Ecto neural progenitor cell (in vitro differentiated cells): ENCODE measurements at regions not wholly inside any gene's neighbourhood (a gene's known extent, or its start where the extent isn't known, plus 50 kb on each side); places are given as distances from the start of the nearest gene placed in this dataset.
"Not testable (repeated sequence)": the region's sequence is repeated elsewhere in the genome, so short reads cannot be mapped to it uniquely, and the experiment has no call there.

Experiments
- DNase-seq: peaks from one replicate; pipeline ENCODE4 v3.0.0-alpha.2; 2018; ENCODE audit warnings: low spot score

DNA sequence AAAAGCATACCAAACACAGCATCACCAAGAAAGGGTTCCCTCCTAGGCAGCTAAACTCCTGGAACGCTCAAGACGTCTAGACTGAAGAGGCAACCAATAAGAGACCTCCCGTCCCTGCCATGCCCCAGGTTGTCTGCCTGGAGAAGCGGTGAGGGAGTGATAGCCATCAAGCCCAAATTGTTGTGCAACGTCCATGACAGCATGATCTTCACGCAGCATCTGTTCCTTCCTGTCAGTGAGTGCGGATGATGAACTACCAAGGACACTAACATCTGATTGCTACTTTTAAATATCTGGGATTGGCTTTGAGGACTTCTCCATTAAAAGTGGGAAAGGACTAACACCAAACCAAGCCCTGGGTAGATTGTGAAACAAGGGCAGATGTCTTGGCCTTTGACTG, 149.7 kb downstream of the TXNL1 start:
- no peak for DNase-seq

DNA sequence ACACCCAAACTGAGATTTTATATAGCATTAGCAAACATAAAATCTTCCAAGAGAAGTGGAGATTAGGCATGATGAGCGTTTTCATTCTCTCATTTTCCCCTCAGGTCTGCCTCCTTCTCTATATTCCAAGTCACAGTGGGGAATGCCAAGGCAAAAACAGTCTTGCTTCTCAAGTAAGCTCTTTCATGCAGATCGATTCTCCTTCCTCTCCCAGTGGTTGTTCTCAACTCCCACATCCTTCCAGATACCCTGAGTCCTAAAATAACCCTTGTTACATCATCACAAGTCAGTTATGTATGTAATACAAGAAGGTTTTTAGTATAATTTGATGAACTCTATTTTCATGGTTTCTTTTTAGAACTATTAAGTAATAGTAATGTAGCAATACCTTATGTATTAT, 150.6 kb downstream of the TXNL1 start:
- no peak for DNase-seq

DNA sequence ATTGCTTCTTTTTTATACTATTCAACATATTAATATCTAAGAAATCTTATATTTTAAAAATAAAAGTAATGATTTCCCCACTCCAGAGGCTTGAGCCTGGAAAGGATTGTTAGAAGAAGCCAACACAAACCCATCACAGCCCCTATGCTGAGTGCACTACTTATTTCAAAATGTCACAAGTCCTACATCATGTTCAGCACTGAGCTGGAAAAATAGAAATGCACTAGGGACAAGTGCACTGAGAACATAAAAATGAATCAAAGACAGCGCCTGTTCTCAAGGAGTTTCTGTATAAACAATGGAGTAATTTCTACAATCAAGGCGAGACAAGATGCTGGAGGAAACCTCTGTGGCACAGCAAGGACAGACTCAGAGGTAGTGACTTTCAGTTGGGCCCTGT, 155.0 kb downstream of the TXNL1 start:
- DNase-seq, result no peak

DNA sequence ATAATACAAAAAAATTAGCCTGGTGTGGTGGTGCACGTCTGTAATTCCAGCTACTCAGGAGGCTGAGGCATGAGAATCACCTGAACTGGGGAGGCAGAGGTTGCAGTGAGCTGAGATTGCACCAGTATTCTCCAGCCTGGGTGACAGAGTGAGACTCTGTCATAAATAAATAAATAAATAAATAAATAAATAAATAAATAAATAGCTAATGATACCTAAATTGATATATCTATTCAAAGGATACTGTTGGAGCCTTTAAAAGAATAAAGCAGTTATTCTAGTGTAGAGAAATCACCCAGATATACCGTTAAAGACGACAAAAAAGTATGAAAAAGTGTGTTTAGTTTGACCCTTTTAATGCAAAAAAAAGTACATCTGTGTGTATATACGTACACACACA, 155.6 kb downstream of the TXNL1 start:
- not testable (repeated sequence) for DNase-seq

DNA sequence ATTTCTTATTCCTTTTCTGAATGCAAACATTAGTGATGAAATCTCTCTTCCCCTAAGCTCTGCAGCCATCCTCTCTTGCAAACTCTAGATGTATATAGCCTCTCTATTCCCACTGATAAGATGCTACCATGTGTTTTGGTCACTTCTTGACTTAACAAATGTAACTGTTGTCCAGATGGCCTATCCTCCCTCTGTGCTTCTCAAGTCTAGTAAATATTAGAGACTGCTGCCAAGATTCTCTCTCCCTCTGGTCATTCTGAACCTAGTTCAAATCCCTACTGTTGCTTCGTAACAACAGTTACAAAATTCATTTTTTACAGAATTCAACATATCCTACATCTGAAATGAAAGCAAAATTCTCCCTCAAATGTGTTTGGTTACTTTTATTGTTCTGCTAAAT, 156.6 kb downstream of the TXNL1 start:
- no peak for DNase-seq

DNA sequence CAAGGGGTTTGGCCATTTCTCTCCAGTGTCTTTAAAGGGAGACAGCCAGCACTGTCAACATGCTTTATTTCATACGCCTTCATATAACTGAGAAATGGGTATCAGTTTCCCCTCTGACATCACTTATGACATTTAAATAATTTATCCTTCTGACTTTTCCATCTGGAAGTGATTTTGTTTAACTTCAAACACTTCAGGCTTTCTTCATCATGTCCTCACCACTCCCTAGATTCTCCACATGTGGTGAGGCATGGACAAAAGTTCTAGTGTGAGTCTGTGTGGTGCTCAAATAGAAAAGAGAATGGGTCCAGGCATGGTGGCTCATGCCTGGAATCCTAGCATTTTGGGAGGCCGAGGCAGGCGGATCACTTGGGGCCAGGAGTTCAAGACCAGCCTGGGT, 158.6 kb downstream of the TXNL1 start:
- no peak for DNase-seq

DNA sequence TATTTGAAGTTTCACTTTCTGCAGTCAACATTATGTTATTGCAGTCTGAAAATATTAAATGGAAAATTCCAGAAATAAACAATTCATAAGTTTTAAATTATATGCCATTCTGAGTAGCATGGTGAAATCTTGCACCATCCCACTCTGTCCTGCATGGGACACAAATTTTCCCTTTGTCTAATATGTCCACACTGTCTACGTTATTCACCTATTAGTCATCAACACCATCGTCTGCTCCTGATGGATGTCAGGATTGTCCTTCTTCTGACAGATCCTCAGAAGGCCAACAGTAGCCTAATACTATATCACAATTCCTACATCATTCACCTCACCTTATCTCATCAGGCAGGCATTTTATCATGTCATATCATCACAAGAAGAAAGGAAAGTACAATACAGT, 163.1 kb downstream of the TXNL1 start:
- DNase-seq, result no peak

DNA sequence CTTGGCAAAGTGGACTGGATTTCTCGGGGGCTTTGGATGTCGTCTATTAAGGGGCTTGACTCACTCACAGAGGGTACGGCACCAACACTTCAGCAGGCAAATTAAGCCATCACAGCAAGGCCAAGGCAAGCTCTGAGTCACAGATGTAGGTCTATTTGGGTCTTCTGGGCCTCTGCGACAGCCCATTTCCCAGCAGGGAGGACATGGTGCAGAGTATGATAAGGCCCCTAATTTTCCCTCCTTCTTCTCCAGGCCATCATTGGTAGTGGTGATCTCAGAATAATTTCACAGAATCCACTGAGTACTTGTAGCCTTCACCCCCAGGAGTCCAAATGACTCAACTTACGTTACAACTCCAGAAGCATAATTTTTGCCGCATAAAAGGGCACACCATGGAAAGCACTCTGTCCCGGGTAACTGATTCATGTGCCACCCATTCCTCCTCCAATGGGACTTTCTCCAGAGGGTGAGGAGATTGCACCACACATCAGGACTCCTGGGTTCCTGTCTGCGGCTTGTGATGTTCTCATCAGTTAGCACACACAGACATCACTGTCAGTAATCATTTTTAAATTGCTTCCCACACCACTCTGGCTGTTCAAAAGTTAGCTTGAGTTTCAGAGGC, 164.9 kb downstream of the TXNL1 start:
- DNase-seq, result no peak

DNA sequence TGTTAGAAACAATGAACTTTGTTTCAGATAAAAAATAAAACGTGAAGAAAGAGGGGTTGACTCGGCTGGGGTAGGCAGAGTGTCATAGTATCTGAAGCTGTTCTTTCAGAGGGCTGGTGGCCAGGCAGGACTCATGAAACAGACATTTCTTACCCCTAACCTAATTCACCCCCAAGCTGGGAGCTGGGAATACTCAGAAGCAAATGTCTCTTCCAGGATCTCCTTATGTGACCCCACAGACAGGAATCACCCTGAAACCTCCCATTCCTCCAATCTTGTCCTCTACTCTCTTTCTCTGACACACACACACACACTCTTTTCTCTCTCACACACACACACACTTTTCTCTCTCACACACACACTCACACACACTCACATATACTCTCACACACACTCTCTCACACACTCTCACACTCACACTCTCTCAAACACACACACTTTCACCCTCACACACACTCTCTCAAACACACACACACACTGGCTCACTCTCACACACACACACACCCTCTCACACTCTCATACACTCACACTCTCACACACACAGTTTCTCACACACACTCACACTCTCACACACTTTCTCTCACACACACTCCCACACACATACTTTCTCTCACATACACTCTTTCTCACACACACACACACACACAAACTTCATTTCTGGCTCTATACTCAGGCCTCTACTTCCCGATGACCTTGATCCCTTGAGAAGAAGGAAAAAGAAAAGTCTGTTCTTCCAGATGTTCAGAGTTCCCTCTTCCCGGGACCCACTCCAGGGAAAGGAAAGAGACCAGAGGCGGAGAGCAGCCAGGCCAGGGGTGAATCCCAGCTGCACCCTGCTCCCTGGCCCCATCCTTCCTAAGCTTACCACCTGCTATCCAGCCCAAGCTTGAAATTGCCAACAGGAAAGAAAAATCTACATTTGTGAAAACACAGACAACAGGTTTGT, 167.7 kb downstream of the TXNL1 start:
- no peak for DNase-seq

DNA sequence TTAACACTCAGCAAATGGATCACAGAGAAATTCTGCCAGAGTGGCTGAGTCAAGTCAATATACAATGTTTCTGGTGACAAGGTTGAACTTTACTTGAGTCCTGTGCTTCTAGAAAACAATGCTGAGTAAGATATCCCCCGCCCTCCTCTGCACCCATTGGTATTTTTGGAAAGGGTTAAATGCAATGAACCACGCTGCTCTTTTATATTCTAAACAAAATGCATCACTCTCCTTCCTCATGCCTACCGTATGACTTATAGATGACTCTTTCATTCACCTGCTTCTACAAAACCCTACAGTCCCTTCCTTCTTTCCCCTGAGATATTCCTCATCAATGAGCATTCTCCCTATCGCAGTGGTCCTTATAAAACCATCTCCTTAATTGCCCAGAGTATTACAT, 168.8 kb downstream of the TXNL1 start:
- no peak for DNase-seq

DNA sequence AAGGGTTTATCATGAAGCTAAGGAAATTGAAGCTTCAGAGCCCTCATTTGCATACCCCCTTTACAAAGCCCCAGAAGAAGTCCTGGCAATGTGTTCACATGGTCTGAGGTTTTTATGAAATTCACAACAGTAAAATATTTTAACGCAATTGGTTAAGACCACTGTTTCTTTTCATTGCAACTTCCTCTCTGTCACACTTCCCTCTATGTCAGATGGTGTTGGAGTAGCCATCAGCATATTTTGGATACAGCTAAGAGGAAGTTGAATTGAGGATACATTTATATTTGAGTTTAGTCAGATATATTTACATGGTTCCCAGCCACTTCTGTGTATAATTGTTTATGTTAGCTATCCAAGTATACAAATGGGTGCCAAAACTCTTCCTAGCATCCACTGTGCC, 170.0 kb downstream of the TXNL1 start:
- no peak for DNase-seq

DNA sequence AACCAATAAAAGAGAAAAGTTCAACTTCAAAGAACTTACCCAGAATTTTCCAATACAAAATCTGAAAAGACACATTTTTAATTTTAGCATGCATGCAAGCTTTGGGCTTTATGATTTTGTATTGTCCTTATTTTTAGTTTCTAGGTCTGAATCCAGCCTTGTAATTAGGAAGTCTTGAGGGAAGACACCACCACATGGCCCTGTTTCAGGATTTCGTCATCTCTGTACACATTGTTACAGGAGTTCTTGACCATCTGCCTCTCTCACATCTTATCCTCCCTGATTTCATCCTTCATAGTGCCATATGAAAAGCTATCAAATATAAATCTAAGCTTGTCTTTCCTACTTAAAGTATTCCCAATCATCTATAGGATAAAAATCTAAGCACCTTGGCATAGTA, 176.1 kb downstream of the TXNL1 start:
- DNase-seq, result no peak

DNA sequence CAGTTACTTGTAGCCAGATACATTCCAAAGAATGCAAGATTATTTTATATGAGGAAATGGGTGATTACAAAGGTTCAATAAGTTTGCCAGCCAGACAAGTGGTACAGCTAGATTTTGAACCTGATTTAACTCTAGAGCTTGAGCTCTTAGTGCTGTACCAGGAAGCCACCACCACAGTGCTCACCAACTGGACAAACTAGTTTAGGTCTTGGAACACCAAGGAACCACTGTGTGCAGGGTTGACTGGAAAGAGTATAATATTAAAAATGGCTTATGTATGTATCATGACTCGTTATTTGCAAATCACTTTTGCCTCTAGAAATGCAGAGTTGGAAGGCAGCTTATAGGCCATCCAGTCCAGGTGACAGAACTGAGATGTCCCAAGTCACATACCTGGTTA, 177.2 kb downstream of the TXNL1 start:
- DNase-seq, result no peak

DNA sequence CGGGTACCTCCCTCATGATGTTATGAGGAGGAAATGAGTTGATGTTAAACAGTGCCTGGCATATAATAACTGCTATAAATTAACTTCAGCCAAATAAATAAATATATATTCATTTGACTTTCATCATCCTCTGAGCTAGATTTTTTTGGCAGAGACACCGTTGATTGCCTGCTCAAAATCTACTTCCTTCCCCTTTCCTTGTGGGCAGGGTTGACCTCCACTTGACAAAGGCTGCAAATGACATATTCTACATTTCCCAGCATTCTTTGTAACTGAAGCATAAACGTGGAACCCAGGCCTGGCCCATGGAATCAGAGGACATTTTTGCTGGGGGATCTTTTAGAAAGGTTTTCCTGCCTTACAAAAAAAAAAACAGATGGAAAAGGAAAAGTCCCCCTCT, 177.8 kb downstream of the TXNL1 start:
- no peak for DNase-seq

DNA sequence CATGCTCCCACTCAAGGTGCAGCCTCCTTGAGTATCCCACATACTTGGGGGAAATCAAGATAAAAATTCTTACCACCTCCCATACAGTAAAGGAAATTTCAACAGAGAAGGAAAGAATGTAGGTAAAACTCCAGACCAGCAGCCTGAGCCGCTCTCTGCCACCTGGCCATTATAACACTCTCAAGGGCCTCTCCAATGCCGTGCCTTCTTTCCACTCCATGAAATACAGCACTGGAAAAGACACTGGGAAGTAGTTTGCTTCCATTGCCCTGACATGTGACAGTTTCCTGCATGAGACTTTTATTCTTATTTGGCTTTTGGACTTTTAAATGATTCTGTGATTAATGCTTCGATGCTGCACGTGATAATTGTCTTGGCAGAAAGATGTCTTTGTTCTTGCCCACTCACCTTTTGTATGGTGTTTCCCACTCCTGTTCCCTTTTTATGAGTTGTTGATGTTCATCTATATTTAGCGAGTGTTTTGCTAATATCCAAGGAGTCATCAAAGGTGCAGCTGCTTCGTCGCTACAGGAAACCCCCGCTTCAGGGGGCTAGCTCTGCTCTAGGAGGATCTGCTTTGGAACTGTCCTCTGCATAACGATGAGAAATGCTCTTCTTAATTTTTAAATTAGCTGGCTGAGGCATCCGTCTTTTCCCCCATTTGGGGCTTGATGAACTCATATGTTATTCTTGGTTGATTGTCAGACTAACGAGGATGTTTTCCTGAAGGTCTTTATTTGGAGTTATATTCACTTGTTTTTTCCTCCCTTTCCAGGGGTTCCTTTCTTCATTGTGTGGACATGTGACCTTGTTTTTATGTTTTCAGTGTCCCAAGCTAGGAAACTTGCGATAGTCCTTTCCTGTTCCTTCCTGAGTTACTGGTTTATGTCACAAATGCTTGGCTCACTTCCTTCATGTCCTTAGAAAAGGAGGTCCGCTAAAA, 179.4 kb downstream of the TXNL1 start:
- DNase-seq, result no peak

DNA sequence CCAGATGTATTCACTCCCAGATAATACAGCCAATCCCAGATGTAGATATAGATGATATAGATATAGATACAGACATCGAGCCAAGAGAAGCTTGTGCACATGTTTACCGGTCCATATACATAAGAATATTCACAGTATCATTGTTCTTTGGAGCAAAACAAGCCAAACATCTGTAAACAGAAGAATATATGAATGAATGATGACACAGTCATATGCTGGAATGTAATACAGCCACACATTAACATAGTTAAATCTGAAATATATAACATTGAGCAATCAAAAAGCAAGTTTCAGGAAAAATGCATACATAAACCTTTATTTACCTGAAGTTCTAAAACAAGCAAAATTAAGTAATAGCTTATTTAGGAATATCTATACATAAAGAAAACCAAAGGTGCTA, 182.5 kb downstream of the TXNL1 start:
- DNase-seq, result no peak

DNA sequence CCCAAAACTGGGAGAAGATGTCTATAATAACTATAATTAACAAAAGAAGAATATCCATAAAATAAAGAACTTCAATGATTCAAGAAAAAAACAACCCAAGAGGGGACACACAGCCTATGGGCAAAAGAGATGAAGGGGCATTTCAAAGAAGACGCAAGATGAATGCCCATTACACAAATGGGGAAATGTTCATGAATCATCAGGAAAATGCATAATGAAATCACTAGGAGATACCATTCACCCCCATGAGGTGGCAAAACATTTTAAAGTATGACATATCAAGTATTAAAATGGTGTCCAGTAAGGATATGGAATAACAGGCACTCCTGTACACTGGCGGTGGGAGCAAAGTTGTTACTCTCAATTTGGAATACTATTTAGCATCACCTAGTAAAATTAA, 183.3 kb downstream of the TXNL1 start:
- no peak for DNase-seq

DNA sequence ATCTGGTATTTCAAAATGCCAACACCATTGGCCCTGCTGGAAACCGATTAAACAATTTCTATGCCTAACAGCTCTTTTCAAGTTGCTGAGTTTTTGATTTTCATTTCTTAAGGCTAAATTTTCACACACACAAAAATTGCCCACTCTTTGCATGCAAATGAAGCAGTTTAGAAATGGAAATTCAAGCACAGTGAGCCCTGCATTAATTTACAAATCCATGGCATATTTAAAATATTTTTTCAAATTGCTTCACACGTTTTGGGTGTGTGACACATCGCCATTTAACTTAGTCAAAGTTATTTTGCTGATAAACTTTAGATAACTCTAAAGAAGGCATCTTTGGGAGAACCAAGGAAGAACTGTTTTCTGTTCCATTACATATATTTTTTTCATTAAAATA, 184.8 kb downstream of the TXNL1 start:
- no peak for DNase-seq

DNA sequence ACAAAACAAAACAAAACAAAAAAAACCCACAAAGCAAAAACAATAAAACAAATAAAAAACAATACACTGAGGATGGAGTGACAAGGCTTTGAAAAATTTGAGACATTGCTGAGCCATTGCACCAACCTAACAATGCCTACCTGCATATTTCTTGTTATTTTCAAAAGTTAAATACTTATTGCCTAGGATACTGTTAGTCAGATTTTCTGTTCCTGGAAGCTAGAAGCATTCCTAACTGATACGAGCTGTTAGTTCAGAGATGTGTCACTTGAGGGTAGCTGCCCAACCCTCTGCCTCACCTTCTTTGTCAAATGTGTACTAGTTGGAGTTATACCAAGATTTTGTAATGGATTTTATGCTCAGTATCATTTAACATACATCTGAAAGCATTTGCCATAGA, 187.2 kb downstream of the TXNL1 start:
- DNase-seq, result no peak

DNA sequence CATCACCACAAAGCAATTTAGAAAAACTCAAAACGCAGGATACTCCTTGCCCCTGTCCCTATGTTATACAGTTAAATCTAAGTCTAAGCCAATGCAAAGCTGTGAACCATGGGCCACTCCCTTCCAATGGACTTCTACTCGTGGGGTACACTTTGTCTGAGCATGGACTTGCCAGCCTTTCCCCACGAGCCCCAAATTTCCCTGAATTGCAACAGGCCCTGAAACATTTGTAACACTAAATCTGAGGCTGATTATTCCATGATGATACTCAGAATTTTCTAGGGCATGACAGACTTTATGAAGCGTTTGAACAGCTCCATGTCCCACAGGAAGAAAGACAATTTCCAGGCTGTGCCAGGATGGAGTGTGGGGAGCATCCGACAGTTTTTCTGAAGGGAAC, 189.6 kb downstream of the TXNL1 start:
- DNase-seq, result no peak

DNA sequence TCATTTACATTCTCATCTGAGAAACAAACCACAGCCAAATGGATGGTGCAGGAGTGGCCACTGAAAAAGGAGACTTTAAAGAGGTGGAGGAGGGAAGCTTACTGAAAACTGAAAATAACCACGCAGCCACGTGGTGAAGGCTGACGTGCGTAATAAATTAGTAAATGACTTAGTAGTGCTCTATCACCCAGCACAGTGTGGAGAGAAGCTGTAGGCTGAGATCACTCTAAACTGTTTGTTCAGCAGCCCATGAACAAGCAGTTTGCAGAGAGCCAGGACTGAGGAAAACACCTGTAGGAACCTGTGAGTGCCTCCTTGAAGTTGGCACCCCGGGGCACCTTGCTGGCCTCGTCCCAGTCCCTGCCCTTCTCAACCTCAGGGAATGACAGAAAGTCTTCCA, 193.0 kb downstream of the TXNL1 start:
- no peak for DNase-seq

DNA sequence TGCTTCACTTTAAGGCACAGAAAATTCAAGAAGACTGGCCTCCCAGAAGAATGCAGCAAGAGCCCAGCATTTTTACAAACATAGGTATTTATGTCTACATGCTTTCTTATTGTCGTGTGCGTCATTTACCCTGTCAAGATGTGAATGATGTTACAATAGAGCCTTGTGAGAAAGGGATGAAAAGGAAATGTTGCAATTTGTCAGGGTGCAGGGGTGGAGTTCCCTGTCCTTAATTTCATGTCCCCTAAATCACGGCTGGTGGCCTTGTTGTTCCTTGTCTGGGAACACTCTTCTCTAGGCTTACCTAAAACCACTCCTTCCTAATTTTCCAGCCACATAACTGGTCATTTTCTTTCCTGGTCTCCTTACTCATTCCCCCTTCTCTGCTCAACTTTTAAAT, 194.2 kb downstream of the TXNL1 start:
- DNase-seq, result no peak
